ENCODE measurements at regions not wholly inside any gene's neighbourhood (a gene's known extent, or its start where the extent isn't known, plus 50 kb on each side); places are given as distances from the start of the nearest gene placed in this dataset.

- TF ChIP-seq ZNF532 (CRISPR knock-in tag; IDR thresholded peaks at IDR 0.05; ENCODE audit: borderline replicate concordance), result no peak
- no peak for TF ChIP-seq IRF2 (CRISPR knock-in tag; IDR thresholded peaks at IDR 0.05; ENCODE audit: borderline replicate concordance, low read depth)
These were observed 73.4 kb downstream of the MARCHF4 start (continued) for GRCh38 chr2:216298719-216299495.

GRCh38 chr2:216296856-216297255, 75.4 kb downstream of the MARCHF4 start:
- no peak overlapping the region for H3K27ac Mint-ChIP-seq
- no peak for ATAC-seq
- H3K36me3 Mint-ChIP-seq, result no peaks in the 10 kb centered on the region
- peaks cover 16% of the 10 kb centered on the region for H3K27me3 Mint-ChIP-seq (ENCODE audit: low read depth)
- ChIA-PET CTCF (interaction anchor here (1.4 to 3.9 kb wide), 2 partner anchors 13 to 74 kb away, joined by 5 to 22 read pairs; no protein-coding TSS in a partner anchor), POLR2A (no interaction called here)
- peaks cover 47% of the 10 kb centered on the region for H3K4me1 Mint-ChIP-seq
- no peak for TF ChIP-seq NFE2L1 (CRISPR knock-in tag; IDR thresholded peaks at IDR 0.05)
- TF ChIP-seq E2F1 (CRISPR knock-in tag; IDR thresholded peaks at IDR 0.05), result no peak
- no peak for TF ChIP-seq NR3C1 (CRISPR knock-in tag; conservative IDR thresholded peaks at IDR 0.05; ENCODE audit: low read depth)
- no peak for TF ChIP-seq NFATC4 (CRISPR knock-in tag; IDR thresholded peaks at IDR 0.05)
- TF ChIP-seq SOX15 (CRISPR knock-in tag; IDR thresholded peaks at IDR 0.05), result no peak
- no peak for TF ChIP-seq TP53 (CRISPR knock-in tag; IDR thresholded peaks at IDR 0.05)
- no peak for TF ChIP-seq ESRRA (CRISPR knock-in tag; IDR thresholded peaks at IDR 0.05; ENCODE audit: borderline replicate concordance)
- TF ChIP-seq HMGA2 (CRISPR knock-in tag; IDR thresholded peaks at IDR 0.05), result no peak
- TF ChIP-seq ATF1 (CRISPR knock-in tag; IDR thresholded peaks at IDR 0.05), result no peak
- no peak for TF ChIP-seq GTF2I (CRISPR knock-in tag; conservative IDR thresholded peaks at IDR 0.05)
- no peak for TF ChIP-seq SMAD3 (CRISPR knock-in tag; IDR thresholded peaks at IDR 0.05; ENCODE audit: borderline replicate concordance)
- DNase-seq (ENCODE audit: low spot score), result no peak
- no peak overlapping the region for H3K4me3 Mint-ChIP-seq
- no peaks in the 10 kb centered on the region for H3K9me3 Mint-ChIP-seq

GRCh38 chr2:216294305-216294704, 78.0 kb downstream of the MARCHF4 start:
- Mint-ChIP-seq H3K4me3 (no peak overlapping the region), H3K27ac (no peak overlapping the region), H3K27me3 (ENCODE audit: low read depth) (0 out of 2 replicates have a peak, but pooled peaks cover 4% of the 10 kb centered on the region), H3K36me3 (no peaks in the 10 kb centered on the region), H3K4me1 (peaks cover 28% of the 10 kb centered on the region), H3K9me3 (no peaks in the 10 kb centered on the region)
- ChIA-PET POLR2A (no interaction called here), CTCF (interaction anchor here (3.9 kb wide), 1 partner anchor 10 kb away, joined by 22 read pairs; no protein-coding TSS in a partner anchor)
- TF ChIP-seq ZBTB43 (CRISPR knock-in tag; IDR thresholded peaks at IDR 0.05) (no peak), CREM (CRISPR knock-in tag; IDR thresholded peaks at IDR 0.05) (no peak), NR2C2 (CRISPR knock-in tag; IDR thresholded peaks at IDR 0.05) (no peak), ESRRA (CRISPR knock-in tag; IDR thresholded peaks at IDR 0.05; ENCODE audit: borderline replicate concordance) (no peak), GABPB1 (CRISPR knock-in tag; IDR thresholded peaks at IDR 0.05) (no peak)
- DNase-seq (ENCODE audit: low spot score) (no peak), ATAC-seq (no peak)
